ENCODE measurements at regions not wholly inside any gene's neighbourhood (a gene's known extent, or its start where the extent isn't known, plus 50 kb on each side); places are given as distances from the start of the nearest gene placed in this dataset.

DNA sequence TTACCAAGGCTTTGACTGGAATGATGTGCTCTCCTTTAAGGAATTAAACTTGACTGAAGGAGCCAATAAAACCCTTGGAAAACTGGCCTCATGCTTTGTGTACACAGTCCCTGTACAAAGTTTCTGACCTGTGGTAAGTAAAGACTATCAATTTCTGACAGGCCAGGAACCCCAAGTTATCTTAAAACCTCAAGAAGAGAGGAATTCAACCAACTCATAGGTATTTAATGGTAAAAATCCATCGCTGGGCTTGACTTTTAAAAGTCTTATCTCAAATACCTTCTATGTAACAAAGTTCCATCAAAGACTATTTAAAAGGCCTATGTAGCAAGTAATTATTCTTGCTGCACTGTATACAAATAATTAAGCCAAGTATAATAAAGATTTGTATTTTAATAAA is 103.7 kb upstream of the TENT5D start:
- DNase-seq: no peak

DNA sequence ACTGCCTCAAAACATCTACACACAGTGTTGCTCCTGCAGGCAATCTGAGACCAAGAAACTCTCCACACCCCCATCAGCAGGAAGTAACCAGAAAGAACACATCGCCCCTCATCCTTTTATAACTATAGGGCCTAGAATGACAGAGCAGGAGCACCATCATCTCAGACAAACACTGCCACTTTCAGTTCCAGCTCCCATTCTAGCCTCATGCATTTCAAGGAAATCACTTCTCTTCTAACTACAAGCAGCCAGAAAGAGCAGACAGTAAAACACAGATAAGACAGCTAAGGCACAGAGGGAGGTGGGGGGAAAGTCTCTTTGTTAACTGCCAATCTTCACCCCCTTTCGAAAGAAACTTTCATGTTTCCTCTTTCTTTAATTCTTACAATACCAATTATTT is 102.6 kb upstream of the TENT5D start:
- DNase-seq: no peak

DNA sequence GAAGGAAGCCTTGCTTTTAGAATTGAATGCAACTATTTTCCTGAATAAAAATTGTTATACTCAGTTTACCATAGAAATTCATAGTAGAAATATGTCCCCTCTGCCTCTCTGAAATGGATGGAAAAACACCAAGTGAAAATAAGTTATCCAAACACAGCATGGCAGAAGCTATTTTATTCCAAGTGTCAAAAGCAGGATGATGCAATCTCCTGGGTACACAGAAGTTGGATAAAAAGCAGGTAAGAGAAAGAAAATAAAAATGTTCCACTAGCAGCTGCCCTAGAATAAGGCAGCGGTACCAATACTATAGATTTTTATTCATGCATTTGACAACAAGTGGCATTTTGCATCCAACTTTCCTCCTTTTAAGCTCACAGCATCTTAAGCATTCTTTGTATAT is 89.0 kb upstream of the TENT5D start:
- no peak for DNase-seq

DNA sequence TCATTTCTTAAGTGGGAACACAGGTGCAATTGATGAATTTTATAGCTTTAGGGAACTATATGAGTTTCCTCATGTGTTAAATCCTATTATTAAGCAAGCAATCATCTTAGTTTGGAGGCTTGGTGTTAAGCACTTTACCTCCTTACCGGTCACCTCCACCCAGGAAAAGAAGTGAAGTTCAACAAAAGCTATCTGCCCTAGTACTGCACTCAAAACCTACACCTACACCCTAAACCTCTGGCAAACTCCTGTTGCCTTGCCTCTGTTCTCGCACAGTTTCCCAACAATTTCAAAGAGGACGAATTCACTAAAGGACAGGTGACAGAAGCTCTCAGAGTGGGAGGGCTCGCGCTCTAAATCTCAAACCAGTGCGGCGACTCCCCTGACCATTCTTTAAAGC is 85.7 kb upstream of the TENT5D start:
- DNase-seq: no peak

DNA sequence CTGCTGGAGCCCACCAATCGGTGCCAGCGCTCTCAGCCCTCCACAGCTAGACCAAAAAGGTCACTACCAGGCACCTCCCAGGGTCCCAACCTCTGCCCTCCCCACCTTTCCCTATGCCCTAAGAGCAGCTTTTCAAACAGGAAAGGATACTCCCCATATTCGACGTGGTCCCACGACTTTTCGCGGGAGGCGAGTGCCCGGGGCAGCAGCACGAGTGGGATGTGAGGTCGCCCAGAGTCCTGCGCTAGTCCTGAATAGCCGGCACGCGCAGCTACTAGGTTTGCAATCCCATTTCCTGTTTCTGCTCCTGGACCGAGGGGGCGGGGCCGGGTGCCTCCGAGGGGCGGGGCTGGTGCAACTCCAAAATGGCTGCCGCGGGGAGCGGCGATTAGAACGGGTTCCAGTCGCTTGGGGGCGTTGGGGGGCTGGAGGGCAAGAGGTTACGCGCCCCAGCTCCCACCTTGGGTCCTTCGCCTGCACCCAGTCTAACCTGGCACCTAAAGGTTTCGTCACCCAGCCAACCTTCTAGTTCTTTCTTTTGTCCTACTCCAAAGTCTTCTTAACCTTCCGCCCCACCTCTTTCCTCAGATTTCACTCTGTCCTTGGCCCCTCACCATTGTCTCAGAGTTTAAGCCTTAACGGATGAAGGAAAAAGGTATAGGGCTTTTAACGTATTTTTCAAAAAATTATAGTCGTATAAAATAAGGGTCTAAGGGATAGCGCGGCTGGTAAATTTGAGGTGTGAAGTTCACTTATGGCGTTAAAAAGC is 85.0 kb upstream of the TENT5D start:
- no peak for DNase-seq

DNA sequence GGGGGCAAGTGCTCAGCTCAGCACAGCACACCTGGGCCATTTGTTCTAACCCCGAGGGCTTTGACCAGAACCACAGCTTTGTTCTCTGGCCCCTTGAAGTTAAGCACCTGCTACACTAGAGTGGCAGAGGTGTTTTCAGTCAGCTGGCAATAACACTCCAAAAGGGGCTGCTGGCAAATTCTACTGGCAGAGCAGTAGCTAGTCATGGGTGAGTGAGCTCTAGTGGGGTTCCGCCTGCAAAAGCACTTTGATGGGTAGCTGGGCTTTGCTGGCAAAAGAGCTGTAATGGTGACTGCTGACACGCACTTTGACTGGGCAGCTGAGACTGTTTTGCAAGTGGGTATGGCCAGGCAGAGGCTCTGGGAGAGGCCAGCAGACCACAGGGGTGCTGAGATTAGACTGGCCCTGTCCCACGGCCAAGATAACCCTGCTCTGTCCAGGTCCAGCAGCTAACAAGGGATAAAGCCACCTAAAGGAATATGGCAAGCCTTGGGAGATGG is 65.2 kb upstream of the TENT5D start:
- DNase-seq: no peak
